B cell (primary cell): ENCODE measurements at regions not wholly inside any gene's neighbourhood (a gene's known extent, or its start where the extent isn't known, plus 50 kb on each side); places are given as distances from the start of the nearest gene placed in this dataset.

Experiments used
- CTCF ChIP-seq: fragments of 200-600 bp; IDR thresholded peaks from one replicate; pipeline ENCODE4 v1.8.0; 2022; ENCODE audit warnings: antibody characterized with exemption, mild to moderate bottlenecking
- EZH2 ChIP-seq: IDR thresholded peaks from 2 replicates; pipeline ENCODE4 v1.6.1; 2012; ENCODE audit warnings: borderline replicate concordance, low read depth, mild to moderate bottlenecking, moderate library complexity, low read length; ENCODE audit not compliant: insufficient read depth, poor library complexity, severe bottlenecking

GRCh38 chr3:162262129-162262528 lies 765.5 kb downstream of the OTOL1 start:
- TF ChIP-seq EZH2 (no peak), CTCF (no peak)
